CD4-positive, alpha-beta memory T cell (primary cell): ENCODE measurements at regions not wholly inside any gene's neighbourhood (a gene's known extent, or its start where the extent isn't known, plus 50 kb on each side); places are given as distances from the start of the nearest gene placed in this dataset.

Source experiments
- CTCF ChIA-PET: fragments of 350-600 bp; sonication (Branson Sonifier 250); formaldehyde crosslinking; loops from one replicate; lab custom pipeline; 2021; ENCODE audit warnings: inconsistent platforms; ENCODE audit not compliant: partially characterized antibody; lab: Charles Lee
- POLR2A ChIA-PET: fragments of 350-600 bp; sonication (Branson Sonifier 250); formaldehyde crosslinking; loops from one replicate; lab custom pipeline; 2021; ENCODE audit not compliant: partially characterized antibody; lab: Charles Lee
- DNase-seq, 5 donors: peaks; one replicate each; pipeline versions ENCODE4 v3.0.0 to v3.0.0-alpha.2; 2020 to 2022; ENCODE audit warnings: mixed read lengths in 1 of 5
- H3K27ac ChIP-seq: one replicate; pipeline ENCODE4 v1.7.0; 2013; ENCODE audit warnings: low read depth, low read length
- H3K27me3 ChIP-seq: 2 replicates; pipeline ENCODE4 v1.7.0; 2013; ENCODE audit warnings: mild to moderate bottlenecking, low read length, moderate library complexity; ENCODE audit not compliant: insufficient read depth
- H3K36me3 ChIP-seq: 2 replicates; pipeline ENCODE4 v1.7.0; 2013; ENCODE audit warnings: mild to moderate bottlenecking, low read length, moderate library complexity; ENCODE audit not compliant: insufficient read depth
- H3K4me1 ChIP-seq: 2 replicates; pipeline ENCODE4 v1.7.0; 2013; ENCODE audit warnings: mild to moderate bottlenecking, low read length, moderate library complexity; ENCODE audit not compliant: insufficient read depth
- H3K4me3 ChIP-seq, 2 donors: one replicate each; pipeline ENCODE4 v1.7.0; 2013; ENCODE audit warnings: low read length in 2 of 2, mild to moderate bottlenecking in 1 of 2
- H3K9me3 ChIP-seq, 2 donors: one replicate each; pipeline ENCODE4 v1.7.0; 2013; ENCODE audit warnings: low read length in 2 of 2, control low read depth in 1 of 2; ENCODE audit not compliant: control insufficient read depth in 1 of 2
- H3K27ac Mint-ChIP-seq, 7 donors: one replicate each; pipeline ENCODE4 v1.8.0; 2020 to 2021; ENCODE audit warnings: mixed read lengths in 7 of 7, mild to moderate bottlenecking in 6 of 7, inconsistent platforms in 3 of 7, moderate library complexity in 3 of 7
- H3K27me3 Mint-ChIP-seq, 2 donors: one replicate each; pipeline ENCODE4 v1.8.0; 2020 to 2021; ENCODE audit warnings: mixed read lengths in 2 of 2
- H3K36me3 Mint-ChIP-seq, 2 donors: one replicate each; pipeline ENCODE4 v1.8.0; 2020 to 2021; ENCODE audit warnings: mixed read lengths in 2 of 2, inconsistent platforms in 1 of 2, mild to moderate bottlenecking in 1 of 2
- H3K4me1 Mint-ChIP-seq, 4 donors: one replicate each; pipeline ENCODE4 v1.8.0; 2020 to 2021; ENCODE audit warnings: mixed read lengths in 4 of 4, mild to moderate bottlenecking in 1 of 4
- H3K4me3 Mint-ChIP-seq, 8 donors: one replicate each; pipeline ENCODE4 v1.8.0; 2020 to 2021; ENCODE audit warnings: mixed read lengths in 8 of 8, mild to moderate bottlenecking in 7 of 8, moderate library complexity in 6 of 8, inconsistent platforms in 3 of 8
- H3K9me3 Mint-ChIP-seq, 8 donors: one replicate each; pipeline ENCODE4 v1.8.0; 2020 to 2021; ENCODE audit warnings: mixed read lengths in 8 of 8, mild to moderate bottlenecking in 5 of 8, inconsistent platforms in 3 of 8, moderate library complexity in 1 of 8
- intact Hi-C: fragments of 100-400 bp; cut with micrococcal nuclease; formaldehyde crosslinking; loops from one replicate; pipeline ENCODE4 v1.15.1; 2023

DNA sequence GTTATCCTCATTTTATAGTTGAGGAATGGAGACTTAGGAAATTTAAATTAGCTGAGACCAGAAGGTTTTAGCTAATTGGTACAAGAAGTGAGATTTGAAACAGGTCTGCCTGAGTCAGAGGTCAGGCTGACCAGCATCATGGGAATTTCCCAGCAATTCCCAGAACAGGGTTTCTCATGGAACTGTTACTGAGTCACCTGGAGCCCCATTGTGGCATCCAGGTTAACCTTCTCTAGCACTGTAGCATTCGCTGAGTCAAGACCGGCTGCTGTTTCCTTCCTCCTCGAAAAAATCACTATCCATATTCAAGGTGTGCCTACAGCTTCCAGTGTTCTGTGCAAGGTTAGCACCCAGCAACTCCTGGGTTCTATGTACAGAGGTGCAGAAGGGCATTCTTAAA lies 238.0 kb upstream of the MAN1A1 start:
- no peak for DNase-seq
- Mint-ChIP-seq H3K36me3 (no peaks in the 10 kb centered on the region), H3K27ac (no peak overlapping the region), H3K9me3 (no peaks in the 10 kb centered on the region), H3K4me3 (no peak overlapping the region), H3K4me1 (no peaks in the 10 kb centered on the region), H3K27me3 (peaks cover 0 to 1% of the 10 kb centered on the region in 2 donors)
- POLR2A ChIA-PET = no interaction called here
- H3K4me3 ChIP-seq = no peak overlapping the region
- H3K4me1 ChIP-seq = no peaks in the 10 kb centered on the region
- H3K27me3 ChIP-seq = no peaks in the 10 kb centered on the region
- H3K27ac ChIP-seq = no peak overlapping the region
- intact Hi-C loops = no loop called here
- CTCF ChIA-PET = no interaction called here
- no peaks in the 10 kb centered on the region for H3K9me3 ChIP-seq
- H3K36me3 ChIP-seq = no peaks in the 10 kb centered on the region

DNA sequence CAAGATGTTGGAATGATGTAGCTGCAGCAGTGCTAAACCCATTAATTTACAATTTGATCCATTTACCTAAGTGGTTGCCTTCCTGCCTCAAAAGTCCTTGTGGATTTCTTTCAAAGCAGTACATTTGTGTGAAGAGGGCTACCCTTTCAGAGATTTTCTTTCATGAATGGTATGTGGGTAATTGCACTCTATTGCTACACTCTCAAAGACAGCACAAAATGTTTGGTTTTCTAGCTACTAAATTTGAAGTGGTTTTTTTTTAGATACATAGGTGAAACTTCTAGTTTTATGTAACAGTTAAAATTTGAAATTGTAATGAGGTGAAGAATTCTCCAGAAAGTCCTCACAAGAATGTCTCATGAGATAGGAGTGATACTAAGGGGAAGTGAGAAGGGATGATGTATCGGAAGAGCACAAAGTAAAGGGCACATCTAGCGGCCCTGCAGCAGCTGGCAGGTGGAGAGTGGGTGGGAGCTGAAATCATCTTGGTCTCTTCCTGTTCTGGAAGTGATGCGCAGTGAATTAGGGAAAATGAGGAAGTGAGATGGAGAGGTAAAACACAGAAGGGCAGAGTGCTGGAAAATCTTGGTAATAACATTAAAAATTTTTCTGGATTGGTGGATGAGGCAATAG lies 236.8 kb upstream of the MAN1A1 start:
- Histone ChIP-seq H3K27ac (no peak overlapping the region), H3K9me3 (no peaks in the 10 kb centered on the region), H3K4me3 (no peak overlapping the region), H3K27me3 (no peaks in the 10 kb centered on the region), H3K36me3 (no peaks in the 10 kb centered on the region), H3K4me1 (no peaks in the 10 kb centered on the region)
- Mint-ChIP-seq H3K27ac (no peak overlapping the region), H3K36me3 (no peaks in the 10 kb centered on the region), H3K27me3 (peaks cover 0 to 1% of the 10 kb centered on the region in 2 donors), H3K9me3 (no peaks in the 10 kb centered on the region), H3K4me1 (no peaks in the 10 kb centered on the region), H3K4me3 (no peak overlapping the region)
- intact Hi-C loops = no loop called here
- no peak for DNase-seq
- CTCF ChIA-PET = no interaction called here
- POLR2A ChIA-PET = no interaction called here

DNA sequence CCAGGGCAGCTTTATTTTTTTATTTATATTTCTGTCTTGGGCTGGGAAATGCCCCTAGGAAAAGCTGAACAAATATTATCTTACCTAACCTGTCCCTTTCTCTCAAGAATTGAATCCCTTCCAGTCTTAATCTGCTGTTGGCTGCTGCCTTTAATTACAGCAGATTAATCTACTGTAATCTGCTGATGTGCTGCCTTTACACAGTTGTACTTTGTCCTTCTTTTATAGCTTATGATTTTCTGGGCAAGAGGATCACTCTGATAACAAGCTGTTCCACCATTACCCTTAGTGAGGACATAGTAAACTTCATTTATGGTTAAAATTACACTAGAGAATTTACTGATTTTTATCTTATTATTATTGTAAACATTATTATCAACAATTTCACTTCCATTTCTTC lies 234.5 kb upstream of the MAN1A1 start:
- H3K27ac Mint-ChIP-seq = no peak overlapping the region
- peaks cover 0 to 3% (median 0%) of the 10 kb centered on the region in 8 donors for H3K9me3 Mint-ChIP-seq
- Histone ChIP-seq H3K4me3 (no peak overlapping the region), H3K4me1 (no peaks in the 10 kb centered on the region), H3K9me3 (no peaks in the 10 kb centered on the region), H3K27ac (no peak overlapping the region), H3K27me3 (no peaks in the 10 kb centered on the region), H3K36me3 (no peaks in the 10 kb centered on the region)
- CTCF ChIA-PET = no interaction called here
- H3K4me1 Mint-ChIP-seq = no peaks in the 10 kb centered on the region
- no peak for DNase-seq
- H3K36me3 Mint-ChIP-seq = no peaks in the 10 kb centered on the region
- peaks cover 0 to 1% of the 10 kb centered on the region in 2 donors for H3K27me3 Mint-ChIP-seq
- POLR2A ChIA-PET = no interaction called here
- no peak overlapping the region for H3K4me3 Mint-ChIP-seq
- intact Hi-C loops = no loop called here

DNA sequence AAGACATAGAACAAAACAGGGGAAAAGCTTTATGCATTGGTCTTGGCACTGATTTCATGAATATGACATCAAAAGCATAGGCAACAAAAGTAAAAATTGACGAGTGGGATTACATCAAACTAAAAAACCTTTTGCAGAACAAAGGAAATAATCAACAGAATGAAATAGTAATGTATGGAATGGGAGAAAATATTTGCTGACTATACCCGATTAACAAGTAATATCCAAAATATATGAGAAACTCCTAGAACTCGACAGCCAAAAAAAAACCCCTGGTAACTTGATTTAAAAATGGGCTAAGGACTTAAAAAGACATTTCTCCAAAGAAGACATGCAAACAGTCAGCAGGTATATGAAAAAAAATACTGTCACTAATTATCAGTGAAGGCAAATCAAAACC lies 231.7 kb upstream of the MAN1A1 start:
- POLR2A ChIA-PET = no interaction called here
- Histone ChIP-seq H3K9me3 (no peaks in the 10 kb centered on the region), H3K4me3 (no peak overlapping the region), H3K27ac (no peak overlapping the region), H3K4me1 (no peaks in the 10 kb centered on the region), H3K36me3 (no peaks in the 10 kb centered on the region), H3K27me3 (no peaks in the 10 kb centered on the region)
- intact Hi-C loops = no loop called here
- H3K27me3 Mint-ChIP-seq = peaks cover 0 to 2% of the 10 kb centered on the region in 2 donors
- no peak overlapping the region for H3K27ac Mint-ChIP-seq
- peaks cover 3 to 15% (median 12%) of the 10 kb centered on the region in 8 donors for H3K9me3 Mint-ChIP-seq
- no peak for DNase-seq
- H3K4me1 Mint-ChIP-seq = no peaks in the 10 kb centered on the region
- H3K4me3 Mint-ChIP-seq = no peak overlapping the region
- CTCF ChIA-PET = no interaction called here
- H3K36me3 Mint-ChIP-seq = no peaks in the 10 kb centered on the region

DNA sequence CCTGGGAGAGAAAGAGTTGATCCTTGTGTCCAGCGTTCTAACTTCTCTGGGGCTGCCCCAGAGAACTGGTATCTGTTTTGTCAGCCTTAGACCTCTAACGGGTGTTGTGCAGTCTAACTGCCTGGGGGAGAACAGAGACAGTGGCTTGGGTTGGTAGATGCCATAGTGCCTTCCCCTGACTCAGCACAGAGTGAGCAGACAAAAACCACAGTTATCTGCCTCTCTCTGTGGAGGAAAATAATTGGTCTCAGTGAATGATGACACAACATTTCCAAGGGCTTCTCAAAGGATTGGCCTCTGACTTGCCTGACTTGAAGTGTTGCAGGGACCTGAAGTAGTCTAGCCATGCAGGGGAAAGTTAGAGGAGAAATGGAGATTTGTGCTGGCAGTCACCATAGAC lies 226.2 kb upstream of the MAN1A1 start:
- H3K27me3 ChIP-seq = no peaks in the 10 kb centered on the region
- no peaks in the 10 kb centered on the region for H3K9me3 ChIP-seq
- Mint-ChIP-seq H3K9me3 (peaks cover 3 to 33% (median 21%) of the 10 kb centered on the region in 8 donors), H3K27ac (no peak overlapping the region), H3K27me3 (peaks cover 3 to 5% of the 10 kb centered on the region in 2 donors), H3K4me1 (no peaks in the 10 kb centered on the region), H3K36me3 (no peaks in the 10 kb centered on the region), H3K4me3 (no peak overlapping the region)
- intact Hi-C loops = no loop called here
- H3K4me3 ChIP-seq = no peak overlapping the region
- DNase-seq = no peak
- POLR2A ChIA-PET = no interaction called here
- CTCF ChIA-PET = no interaction called here
- no peaks in the 10 kb centered on the region for H3K36me3 ChIP-seq
- no peaks in the 10 kb centered on the region for H3K4me1 ChIP-seq
- H3K27ac ChIP-seq = no peak overlapping the region

DNA sequence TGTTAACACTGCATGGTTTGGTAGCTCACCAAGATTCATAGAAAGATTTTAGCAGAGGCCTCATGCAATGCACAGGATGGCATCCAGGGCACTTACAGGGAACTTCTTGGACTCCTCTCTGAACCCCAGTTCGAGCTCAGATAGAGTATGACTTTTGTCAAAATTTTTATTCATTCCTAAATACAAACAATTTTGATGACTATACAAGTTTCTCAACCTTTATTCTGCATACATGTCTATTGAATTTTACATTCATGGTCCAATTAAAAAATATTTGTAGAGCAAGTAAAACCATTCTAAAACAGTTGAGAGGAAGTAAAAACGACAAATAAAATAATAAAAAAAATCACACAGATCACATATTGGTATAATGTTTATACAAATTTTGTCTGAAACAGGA lies 219.0 kb upstream of the MAN1A1 start:
- ChIA-PET POLR2A (no interaction called here), CTCF (no interaction called here)
- Histone ChIP-seq H3K9me3 (no peaks in the 10 kb centered on the region), H3K27me3 (no peaks in the 10 kb centered on the region), H3K27ac (no peak overlapping the region), H3K4me3 (no peak overlapping the region), H3K4me1 (no peaks in the 10 kb centered on the region), H3K36me3 (no peaks in the 10 kb centered on the region)
- Mint-ChIP-seq H3K4me3 (no peak overlapping the region), H3K27ac (no peak overlapping the region), H3K9me3 (peaks cover 0 to 3% (median 0%) of the 10 kb centered on the region in 8 donors), H3K27me3 (peaks cover 3 to 4% of the 10 kb centered on the region in 2 donors), H3K4me1 (no peaks in the 10 kb centered on the region), H3K36me3 (no peaks in the 10 kb centered on the region)
- intact Hi-C loops = no loop called here
- DNase-seq = no peak

DNA sequence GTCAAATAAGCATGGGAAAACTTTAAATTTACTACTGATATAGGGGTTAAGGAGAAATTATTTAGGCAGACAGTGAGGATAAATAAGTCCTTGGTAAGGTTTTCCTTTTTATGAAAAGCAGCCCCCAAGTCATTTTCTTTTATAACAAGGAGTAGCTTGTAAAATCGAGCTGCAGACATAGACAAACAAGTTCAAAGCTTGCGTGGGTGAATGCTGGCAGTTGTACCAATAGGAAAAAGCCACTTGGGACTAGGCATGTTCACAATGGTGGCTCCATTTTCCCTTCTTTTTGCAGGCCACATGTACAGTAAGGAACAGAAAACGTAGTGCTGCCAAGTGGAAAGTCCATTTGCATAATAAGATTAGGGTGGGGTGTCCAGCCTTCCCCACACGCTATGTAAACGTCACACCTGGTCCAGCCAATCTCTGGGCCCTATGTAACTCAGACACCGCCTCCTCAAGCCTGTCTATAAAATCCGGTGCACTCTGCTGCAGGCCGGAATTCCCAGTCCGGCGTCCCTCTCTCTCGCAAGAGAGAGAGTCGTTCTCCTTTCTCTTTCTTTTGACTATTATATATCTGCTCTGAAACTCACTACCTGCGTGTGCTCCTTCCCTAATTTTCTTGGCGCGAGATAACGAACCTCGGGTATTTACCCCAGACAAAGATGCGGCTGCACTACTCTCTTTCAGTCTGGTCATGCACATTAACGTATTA lies 217.1 kb upstream of the MAN1A1 start:
- DNase-seq = no peak
- Mint-ChIP-seq H3K27me3 (peaks cover 2 to 3% of the 10 kb centered on the region in 2 donors), H3K36me3 (no peaks in the 10 kb centered on the region), H3K9me3 (peaks cover 0 to under 1% (median 0%) of the 10 kb centered on the region in 8 donors), H3K4me1 (no peaks in the 10 kb centered on the region), H3K4me3 (no peak overlapping the region), H3K27ac (no peak overlapping the region)
- intact Hi-C loops = no loop called here
- ChIA-PET POLR2A (no interaction called here), CTCF (no interaction called here)
- Histone ChIP-seq H3K9me3 (no peaks in the 10 kb centered on the region), H3K27me3 (no peaks in the 10 kb centered on the region), H3K36me3 (no peaks in the 10 kb centered on the region), H3K4me3 (no peak overlapping the region), H3K4me1 (no peaks in the 10 kb centered on the region), H3K27ac (no peak overlapping the region)
